GM19023 (cell line): ENCODE measurements at regions not wholly inside any gene's neighbourhood (a gene's known extent, or its start where the extent isn't known, plus 50 kb on each side); places are given as distances from the start of the nearest gene placed in this dataset.
"Not testable (repeated sequence)": the region's sequence is repeated elsewhere in the genome, so short reads cannot be mapped to it uniquely, and the experiment has no call there.

ENCODE experiments used
- ATAC-seq: cut with Tn5 transposase; IDR thresholded peaks from one replicate; pipeline ENCODE4 v1.9.1; 2021; ENCODE audit warnings: mild to moderate bottlenecking, moderate library complexity; ENCODE audit not compliant: unreplicated experiment

GRCh38 chr2:16209799-16210198 is 269.4 kb downstream of the MYCN start:
- ATAC-seq: no peak

- ATAC-seq: no peak
Measured at GRCh38 chr2:16208921-16209320, 268.6 kb downstream of the MYCN start.

GRCh38 chr2:16208241-16208797 is 268.0 kb downstream of the MYCN start:
- ATAC-seq: no peak

GRCh38 chr2:16207611-16208010 is 267.3 kb downstream of the MYCN start:
- ATAC-seq: no peak

GRCh38 chr2:16207151-16207550 is 266.8 kb downstream of the MYCN start:
- ATAC-seq: no peak

GRCh38 chr2:16206191-16206944 is 266.0 kb downstream of the MYCN start:
- no peak for ATAC-seq

- ATAC-seq: no peak
Measured at GRCh38 chr2:16205631-16206030, 265.3 kb downstream of the MYCN start.

GRCh38 chr2:16204886-16205620 is 264.7 kb downstream of the MYCN start:
- no peak for ATAC-seq

- no peak for ATAC-seq
Measured at GRCh38 chr2:16204251-16204650, 263.9 kb downstream of the MYCN start.

GRCh38 chr2:16203691-16204090 is 263.3 kb downstream of the MYCN start:
- ATAC-seq: no peak

- no peak for ATAC-seq
Measured at GRCh38 chr2:16203069-16203468, 262.7 kb downstream of the MYCN start.

- no peak for ATAC-seq
Measured at GRCh38 chr2:16202266-16203020, 262.1 kb downstream of the MYCN start.

GRCh38 chr2:16201848-16202247 is 261.5 kb downstream of the MYCN start:
- no peak for ATAC-seq

GRCh38 chr2:16200554-16201193 is 260.3 kb downstream of the MYCN start:
- ATAC-seq: no peak

- ATAC-seq: no peak
Measured at GRCh38 chr2:16199882-16200553, 259.7 kb downstream of the MYCN start.

GRCh38 chr2:16199241-16199640 is 258.9 kb downstream of the MYCN start:
- ATAC-seq: not testable (repeated sequence)

- ATAC-seq: no peak
Measured at GRCh38 chr2:16198166-16198912, 258.0 kb downstream of the MYCN start.

GRCh38 chr2:16197504-16198147 is 257.3 kb downstream of the MYCN start:
- ATAC-seq: no peak
